ENCODE measurements at regions not wholly inside any gene's neighbourhood (a gene's known extent, or its start where the extent isn't known, plus 50 kb on each side); places are given as distances from the start of the nearest gene placed in this dataset.

GRCh38 chr12:76274420-76275083 is 73.7 kb downstream of the BBS10 start:
- no peaks in the 10 kb centered on the region for H3K9me3 ChIP-seq (ENCODE audit: control insufficient read depth, low read length)
- H3K36me3 ChIP-seq (ENCODE audit: control insufficient read depth, insufficient read depth, low read length): no peaks in the 10 kb centered on the region
- DNase-seq: no peak
- no peak overlapping the region for H3K4me3 ChIP-seq (ENCODE audit: insufficient read depth, low read depth, low read length, poor library complexity, severe bottlenecking)
- H3K27me3 ChIP-seq (replicated peaks; ENCODE audit: control insufficient read depth, insufficient read depth, low read length, poor library complexity, severe bottlenecking): no peaks in the 10 kb centered on the region
- no peaks in the 10 kb centered on the region for H3K4me1 ChIP-seq (ENCODE audit: control insufficient read depth, insufficient read depth, low read length, poor library complexity, severe bottlenecking)
- H3K27ac ChIP-seq (ENCODE audit: insufficient read depth, low read length, poor library complexity, severe bottlenecking): no peak overlapping the region

- no peaks in the 10 kb centered on the region for H3K27me3 ChIP-seq (replicated peaks; ENCODE audit: control insufficient read depth, insufficient read depth, low read length, poor library complexity, severe bottlenecking)
- H3K27ac ChIP-seq (ENCODE audit: insufficient read depth, low read length, poor library complexity, severe bottlenecking): no peak overlapping the region
- H3K9me3 ChIP-seq (ENCODE audit: control insufficient read depth, low read length): no peaks in the 10 kb centered on the region
- no peaks in the 10 kb centered on the region for H3K36me3 ChIP-seq (ENCODE audit: control insufficient read depth, insufficient read depth, low read length)
- H3K4me1 ChIP-seq (ENCODE audit: control insufficient read depth, insufficient read depth, low read length, poor library complexity, severe bottlenecking): no peaks in the 10 kb centered on the region
- H3K4me3 ChIP-seq (ENCODE audit: insufficient read depth, low read depth, low read length, poor library complexity, severe bottlenecking): no peak overlapping the region
- no peak for DNase-seq
These were observed 75.9 kb downstream of the BBS10 start for GRCh38 chr12:76272287-76272686.

- H3K4me1 ChIP-seq (ENCODE audit: control insufficient read depth, insufficient read depth, low read length, poor library complexity, severe bottlenecking): no peaks in the 10 kb centered on the region
- no peak for DNase-seq
- H3K27me3 ChIP-seq (replicated peaks; ENCODE audit: control insufficient read depth, insufficient read depth, low read length, poor library complexity, severe bottlenecking): no peaks in the 10 kb centered on the region
- H3K4me3 ChIP-seq (ENCODE audit: insufficient read depth, low read depth, low read length, poor library complexity, severe bottlenecking): no peak overlapping the region
- no peak overlapping the region for H3K27ac ChIP-seq (ENCODE audit: insufficient read depth, low read length, poor library complexity, severe bottlenecking)
- H3K9me3 ChIP-seq (ENCODE audit: control insufficient read depth, low read length): no peaks in the 10 kb centered on the region
- no peaks in the 10 kb centered on the region for H3K36me3 ChIP-seq (ENCODE audit: control insufficient read depth, insufficient read depth, low read length)
These were observed 77.4 kb downstream of the BBS10 start for GRCh38 chr12:76270657-76271358.

GRCh38 chr12:76268267-76268666 is 79.9 kb downstream of the BBS10 start:
- DNase-seq: no peak
- Histone ChIP-seq H3K36me3 (ENCODE audit: control insufficient read depth, insufficient read depth, low read length) (no peaks in the 10 kb centered on the region), H3K4me3 (ENCODE audit: insufficient read depth, low read depth, low read length, poor library complexity, severe bottlenecking) (no peak overlapping the region), H3K27me3 (replicated peaks; ENCODE audit: control insufficient read depth, insufficient read depth, low read length, poor library complexity, severe bottlenecking) (no peaks in the 10 kb centered on the region), H3K27ac (ENCODE audit: insufficient read depth, low read length, poor library complexity, severe bottlenecking) (no peak overlapping the region), H3K4me1 (ENCODE audit: control insufficient read depth, insufficient read depth, low read length, poor library complexity, severe bottlenecking) (no peaks in the 10 kb centered on the region), H3K9me3 (ENCODE audit: control insufficient read depth, low read length) (no peaks in the 10 kb centered on the region)

GRCh38 chr12:76266797-76267196 is 81.4 kb downstream of the BBS10 start:
- Histone ChIP-seq H3K4me1 (ENCODE audit: control insufficient read depth, insufficient read depth, low read length, poor library complexity, severe bottlenecking) (no peaks in the 10 kb centered on the region), H3K4me3 (ENCODE audit: insufficient read depth, low read depth, low read length, poor library complexity, severe bottlenecking) (no peak overlapping the region), H3K27ac (ENCODE audit: insufficient read depth, low read length, poor library complexity, severe bottlenecking) (no peak overlapping the region), H3K27me3 (replicated peaks; ENCODE audit: control insufficient read depth, insufficient read depth, low read length, poor library complexity, severe bottlenecking) (no peaks in the 10 kb centered on the region), H3K9me3 (ENCODE audit: control insufficient read depth, low read length) (no peaks in the 10 kb centered on the region), H3K36me3 (ENCODE audit: control insufficient read depth, insufficient read depth, low read length) (no peaks in the 10 kb centered on the region)
- DNase-seq: no peak

GRCh38 chr12:76265424-76266180 is 82.6 kb downstream of the BBS10 start:
- H3K27ac ChIP-seq (ENCODE audit: insufficient read depth, low read length, poor library complexity, severe bottlenecking): no peak overlapping the region
- H3K4me3 ChIP-seq (ENCODE audit: insufficient read depth, low read depth, low read length, poor library complexity, severe bottlenecking): no peak overlapping the region
- no peaks in the 10 kb centered on the region for H3K4me1 ChIP-seq (ENCODE audit: control insufficient read depth, insufficient read depth, low read length, poor library complexity, severe bottlenecking)
- H3K9me3 ChIP-seq (ENCODE audit: control insufficient read depth, low read length): no peaks in the 10 kb centered on the region
- no peaks in the 10 kb centered on the region for H3K36me3 ChIP-seq (ENCODE audit: control insufficient read depth, insufficient read depth, low read length)
- DNase-seq: no peak
- H3K27me3 ChIP-seq (replicated peaks; ENCODE audit: control insufficient read depth, insufficient read depth, low read length, poor library complexity, severe bottlenecking): no peaks in the 10 kb centered on the region

- no peak for DNase-seq
- H3K4me1 ChIP-seq (ENCODE audit: control insufficient read depth, insufficient read depth, low read length, poor library complexity, severe bottlenecking): no peaks in the 10 kb centered on the region
- H3K27me3 ChIP-seq (replicated peaks; ENCODE audit: control insufficient read depth, insufficient read depth, low read length, poor library complexity, severe bottlenecking): no peaks in the 10 kb centered on the region
- no peaks in the 10 kb centered on the region for H3K36me3 ChIP-seq (ENCODE audit: control insufficient read depth, insufficient read depth, low read length)
- no peak overlapping the region for H3K27ac ChIP-seq (ENCODE audit: insufficient read depth, low read length, poor library complexity, severe bottlenecking)
- H3K9me3 ChIP-seq (ENCODE audit: control insufficient read depth, low read length): no peaks in the 10 kb centered on the region
- no peak overlapping the region for H3K4me3 ChIP-seq (ENCODE audit: insufficient read depth, low read depth, low read length, poor library complexity, severe bottlenecking)
These were observed 83.6 kb downstream of the BBS10 start for GRCh38 chr12:76264611-76265012.

- Histone ChIP-seq H3K27ac (ENCODE audit: insufficient read depth, low read length, poor library complexity, severe bottlenecking) (no peak overlapping the region), H3K36me3 (ENCODE audit: control insufficient read depth, insufficient read depth, low read length) (no peaks in the 10 kb centered on the region), H3K4me3 (ENCODE audit: insufficient read depth, low read depth, low read length, poor library complexity, severe bottlenecking) (no peak overlapping the region), H3K4me1 (ENCODE audit: control insufficient read depth, insufficient read depth, low read length, poor library complexity, severe bottlenecking) (no peaks in the 10 kb centered on the region), H3K27me3 (replicated peaks; ENCODE audit: control insufficient read depth, insufficient read depth, low read length, poor library complexity, severe bottlenecking) (no peaks in the 10 kb centered on the region), H3K9me3 (ENCODE audit: control insufficient read depth, low read length) (no peaks in the 10 kb centered on the region)
- DNase-seq: no peak
These were observed 84.5 kb downstream of the BBS10 start for GRCh38 chr12:76263696-76264095.

- Histone ChIP-seq H3K4me3 (ENCODE audit: insufficient read depth, low read depth, low read length, poor library complexity, severe bottlenecking) (no peak overlapping the region), H3K36me3 (ENCODE audit: control insufficient read depth, insufficient read depth, low read length) (no peaks in the 10 kb centered on the region), H3K4me1 (ENCODE audit: control insufficient read depth, insufficient read depth, low read length, poor library complexity, severe bottlenecking) (no peaks in the 10 kb centered on the region), H3K27me3 (replicated peaks; ENCODE audit: control insufficient read depth, insufficient read depth, low read length, poor library complexity, severe bottlenecking) (no peaks in the 10 kb centered on the region), H3K27ac (ENCODE audit: insufficient read depth, low read length, poor library complexity, severe bottlenecking) (no peak overlapping the region), H3K9me3 (ENCODE audit: control insufficient read depth, low read length) (no peaks in the 10 kb centered on the region)
- DNase-seq: no peak
These were observed 87.8 kb downstream of the BBS10 start for GRCh38 chr12:76260390-76260748.
